IMR-90 (cell line): ENCODE measurements at regions not wholly inside any gene's neighbourhood (a gene's known extent, or its start where the extent isn't known, plus 50 kb on each side); places are given as distances from the start of the nearest gene placed in this dataset.
A peak's percentile ranks its signal among the peaks of the same experiment; 100 is the strongest.

ENCODE experiments used
- ATAC-seq: fragments of 200-7000 bp; cut with Tn5 transposase; 2 replicates; pipeline ENCODE4 v1.9.1; 2020; ENCODE audit warnings: low read depth, mild to moderate bottlenecking, moderate library complexity
- BruUV-seq: library from RNA; stranded (reverse); fragments of 400-500 nt; replicated peaks from 2 replicates; lab custom pipeline; 2021; lab: Mats Ljungman, UMichigan
- CTCF ChIA-PET: fragments of 300-600 bp; formaldehyde crosslinking; extraction: SDS; loops from one replicate; lab custom pipeline; 2021; ENCODE audit warnings: antibody characterized with exemption; lab: Yijun Ruan, JAX
- POLR2A ChIA-PET: fragments of 300-600 bp; sonication (Branson Sonifier 250); formaldehyde crosslinking; loops from one replicate; lab custom pipeline; 2022; ENCODE audit warnings: antibody characterized with exemption; ENCODE audit not compliant: unreplicated experiment; lab: Charles Lee
- DNase-seq: peaks from one replicate; pipeline ENCODE4 v3.0.0; 2013
- H2AFZ ChIP-seq: replicated peaks from 2 replicates; pipeline ENCODE3; 2013; ENCODE audit warnings: low read length, mild to moderate bottlenecking; ENCODE audit not compliant: poor library complexity
- H2AK5ac ChIP-seq: 2 replicates; pipeline ENCODE4 v1.6.1; 2013; ENCODE audit warnings: low read depth, low read length, inconsistent platforms
- H2AK9ac ChIP-seq: replicated peaks from 2 replicates; pipeline ENCODE3; 2013; ENCODE audit warnings: mild to moderate bottlenecking, low read depth, low read length, moderate library complexity; ENCODE audit not compliant: poor library complexity
- H2BK120ac ChIP-seq: 2 replicates; pipeline ENCODE4 v1.6.1; 2013; ENCODE audit warnings: low read depth, low read length, inconsistent platforms
- H2BK15ac ChIP-seq: 3 replicates; pipeline ENCODE4 v1.6.1; 2013; ENCODE audit warnings: low read depth, low read length, inconsistent platforms
- H2BK20ac ChIP-seq: 2 replicates; pipeline ENCODE4 v1.6.1; 2013; ENCODE audit warnings: low read depth, mild to moderate bottlenecking, inconsistent platforms, low read length, moderate library complexity
- H2BK5ac ChIP-seq: 2 replicates; pipeline ENCODE4 v1.6.1; 2013; ENCODE audit warnings: mild to moderate bottlenecking, low read depth, low read length, inconsistent platforms; ENCODE audit not compliant: poor library complexity, severe bottlenecking
- H3K14ac ChIP-seq: replicated peaks from 2 replicates; pipeline ENCODE4 v1.6.1; 2013; ENCODE audit warnings: low read depth, low read length, inconsistent platforms
- H3K18ac ChIP-seq: 2 replicates; pipeline ENCODE4 v1.6.1; 2013; ENCODE audit warnings: low read depth, low read length, control low read depth
- H3K23ac ChIP-seq: 2 replicates; pipeline ENCODE4 v1.6.1; 2013; ENCODE audit warnings: low read depth, low read length, inconsistent platforms
- H3K27ac ChIP-seq: 2 replicates; pipeline ENCODE4 v1.5.1; 2013; ENCODE audit warnings: mild to moderate bottlenecking, control low read depth, low read length; ENCODE audit not compliant: insufficient read depth
- H3K27me3 ChIP-seq: 2 replicates; pipeline ENCODE4 v1.6.1; 2013; ENCODE audit warnings: low read length; ENCODE audit not compliant: control insufficient read depth, insufficient read depth
- H3K36me3 ChIP-seq: 2 replicates; pipeline ENCODE4 v1.6.1; 2013; ENCODE audit warnings: low read length, mixed read lengths; ENCODE audit not compliant: control insufficient read depth, insufficient read depth
- H3K4ac ChIP-seq: 2 replicates; pipeline ENCODE4 v1.6.1; 2013; ENCODE audit warnings: low read depth, low read length, inconsistent platforms
- H3K4me1 ChIP-seq: 2 replicates; pipeline ENCODE4 v1.6.1; 2013; ENCODE audit warnings: low read length, mixed read lengths; ENCODE audit not compliant: control insufficient read depth, insufficient read depth
- H3K4me2 ChIP-seq: 2 replicates; pipeline ENCODE4 v1.6.1; 2013; ENCODE audit warnings: low read depth, mild to moderate bottlenecking, control low read depth, low read length, moderate library complexity
- H3K4me3 ChIP-seq: 2 replicates; pipeline ENCODE4 v1.5.1; 2013; ENCODE audit warnings: low read depth, mild to moderate bottlenecking, control low read depth, low read length, moderate library complexity; ENCODE audit not compliant: insufficient read depth
- H3K56ac ChIP-seq: 2 replicates; pipeline ENCODE4 v1.6.1; 2013; ENCODE audit warnings: low read length, inconsistent platforms; ENCODE audit not compliant: insufficient read depth; ENCODE audit errors: extremely low read depth
- H3K79me1 ChIP-seq, 2 experiments: 2 replicates each; pipeline ENCODE4 v1.6.1; 2013; ENCODE audit warnings: low read length in 2 of 2, inconsistent platforms in 1 of 2, low read depth in 1 of 2
- H3K9ac ChIP-seq: 2 replicates; pipeline ENCODE4 v1.6.1; 2013; ENCODE audit warnings: low read depth, low read length, control low read depth
- H3K9me1 ChIP-seq: 2 replicates; pipeline ENCODE4 v1.6.1; 2013; ENCODE audit warnings: low read length, inconsistent platforms; ENCODE audit not compliant: insufficient read depth
- H3K9me3 ChIP-seq: 2 replicates; pipeline ENCODE4 v1.6.1; 2013; ENCODE audit warnings: low read length; ENCODE audit not compliant: control insufficient read depth, insufficient read depth
- H4K20me1 ChIP-seq: 2 replicates; pipeline ENCODE4 v1.6.1; 2013; ENCODE audit warnings: low read length, inconsistent platforms; ENCODE audit not compliant: insufficient read depth
- H4K5ac ChIP-seq: 2 replicates; pipeline ENCODE4 v1.6.1; 2013; ENCODE audit warnings: mild to moderate bottlenecking, low read depth, low read length, control low read depth
- H4K8ac ChIP-seq, 2 experiments: 2 replicates each; pipeline ENCODE4 v1.6.1; 2013; ENCODE audit warnings: low read depth in 2 of 2, low read length in 2 of 2, control low read depth in 1 of 2, inconsistent platforms in 1 of 2
- H4K91ac ChIP-seq: 2 replicates; pipeline ENCODE4 v1.6.1; 2013; ENCODE audit warnings: low read depth, low read length, inconsistent platforms; ENCODE audit not compliant: insufficient read depth
- BHLHE40 ChIP-seq: fragments of 150-350 bp; IDR thresholded peaks from 2 replicates; pipeline ENCODE4 v1.6.1; 2016; ENCODE audit warnings: mild to moderate bottlenecking, low read depth, low read length
- CEBPB ChIP-seq: IDR thresholded peaks from 2 replicates; pipeline ENCODE4 v1.6.1; 2012; ENCODE audit warnings: low read depth, low read length, improper control_type of control experiment
- CHD1 ChIP-seq: IDR thresholded peaks from 2 replicates; pipeline ENCODE4 v1.6.1; 2012; ENCODE audit warnings: low read depth, low read length, improper control_type of control experiment
- FOS ChIP-seq: fragments of 150-350 bp; IDR thresholded peaks from 2 replicates; pipeline ENCODE4 v1.6.1; 2016; ENCODE audit warnings: low read depth, low read length
- MAFK ChIP-seq: IDR thresholded peaks from 2 replicates; pipeline ENCODE4 v1.6.1; 2012; ENCODE audit warnings: low read depth, low read length, improper control_type of control experiment
- MAZ ChIP-seq: IDR thresholded peaks from 2 replicates; pipeline ENCODE4 v1.6.1; 2012; ENCODE audit warnings: low read depth, mild to moderate bottlenecking, low read length, improper control_type of control experiment, moderate library complexity, borderline replicate concordance
- MXI1 ChIP-seq: IDR thresholded peaks from 2 replicates; pipeline ENCODE4 v1.6.1; 2012; ENCODE audit warnings: low read depth, mild to moderate bottlenecking, low read length, moderate library complexity, borderline replicate concordance
- NFE2L2 ChIP-seq: fragments of 150-350 bp; IDR thresholded peaks from 2 replicates; pipeline ENCODE4 v1.6.1; 2016; ENCODE audit warnings: low read depth, mild to moderate bottlenecking, low read length
- POLR2A ChIP-seq: IDR thresholded peaks from 2 replicates; pipeline ENCODE4 v1.6.1; 2012; ENCODE audit warnings: mild to moderate bottlenecking, low read depth, low read length
- RAD21 ChIP-seq: IDR thresholded peaks from 2 replicates; pipeline ENCODE4 v1.6.1; 2012; ENCODE audit warnings: low read length, improper control_type of control experiment
- RCOR1 ChIP-seq: IDR thresholded peaks from 2 replicates; pipeline ENCODE4 v1.6.1; 2012; ENCODE audit warnings: mild to moderate bottlenecking, low read length, improper control_type of control experiment; ENCODE audit not compliant: insufficient replicate concordance
- RFX5 ChIP-seq: IDR thresholded peaks from 2 replicates; pipeline ENCODE4 v1.8.0; 2012; ENCODE audit warnings: low read depth, mild to moderate bottlenecking, low read length, moderate library complexity
- SMC3 ChIP-seq: fragments of 150-350 bp; IDR thresholded peaks from 2 replicates; pipeline ENCODE4 v1.6.1; 2016; ENCODE audit warnings: low read depth, mild to moderate bottlenecking, antibody characterized with exemption, low read length, moderate library complexity
- WGBS, 2 experiments: methylation state at CpG; one replicate each; pipeline versions ENCODE4 v1.1.5 to v1.1.7; 2013; ENCODE audit warnings: missing lambda C conversion rate in 2 of 2; ENCODE audit not compliant: insufficient read length in 1 of 2; ENCODE audit errors: extremely low coverage in 2 of 2; 5-methylcytosine and 5-hydroxymethylcytosine counted together
- dilution Hi-C: fragments of 300-500 bp; cut with HindIII; formaldehyde crosslinking; loops from one replicate; pipeline ENCODE4 v1.14.3; 2018; ENCODE audit warnings: low sequenced_read_pairs; ENCODE audit not compliant: unreplicated experiment
- in situ Hi-C: fragments of 300-500 bp; cut with MboI; formaldehyde crosslinking; loops from 3 replicates; pipeline ENCODE4 v1.14.3; 2019; ENCODE audit warnings: low sequenced_read_pairs, inconsistent platforms, mixed read lengths
- intact Hi-C: fragments of 100-400 bp; cut with micrococcal nuclease; formaldehyde crosslinking; loops from 2 replicates; pipeline ENCODE4 v1.10.0; 2022
- TF ChIP-seq, protein P1 (sequence below): fragments of 150-350 bp; IDR thresholded peaks from 2 replicates; pipeline ENCODE4 v1.6.1; 2017; ENCODE audit warnings: mild to moderate bottlenecking, antibody characterized with exemption, low read length, low read depth
- TF ChIP-seq, protein P2 (sequence below): conservative IDR thresholded peaks from 2 replicates; pipeline ENCODE4 v1.5.1; 2012; ENCODE audit warnings: mild to moderate bottlenecking, low read depth, low read length, improper control_type of control experiment
- TF ChIP-seq, protein P3 (sequence below): fragments of 150-350 bp; IDR thresholded peaks from 2 replicates; pipeline ENCODE4 v1.6.1; 2016; ENCODE audit warnings: low read depth, mild to moderate bottlenecking, low read length, moderate library complexity, borderline replicate concordance

DNA sequence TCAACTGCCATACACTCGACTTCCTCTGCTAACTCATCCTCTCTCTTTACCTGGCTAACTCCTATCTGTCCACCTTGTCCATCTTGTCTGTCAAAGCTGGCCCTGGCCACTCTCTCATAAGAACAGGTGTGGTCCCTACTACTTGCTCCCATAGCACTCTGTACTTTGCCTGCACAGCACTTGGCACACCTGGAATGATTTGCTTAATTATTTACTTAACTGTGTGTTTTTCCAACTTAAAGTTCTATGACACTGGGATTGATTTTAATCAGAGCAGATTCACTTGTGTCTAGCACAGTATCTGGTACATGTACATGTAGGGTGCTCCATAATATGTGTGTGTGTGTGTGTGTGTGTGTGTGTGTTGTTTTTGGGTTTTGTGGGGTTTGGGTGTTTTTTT is 111.6 kb downstream of the ZNF281 start:
- CTCF ChIA-PET = no interaction called here
- ATAC-seq (no peak), DNase-seq (no peak)
- BruUV-seq = no TSS peak
- no peak overlapping the region for H4K5ac ChIP-seq
- no peaks in the 10 kb centered on the region for H3K36me3 ChIP-seq
- H3K9me3 ChIP-seq = no peaks in the 10 kb centered on the region
- intact Hi-C loops = no loop called here
- no peak overlapping the region for H2AK9ac ChIP-seq
- H3K4ac ChIP-seq = no peak overlapping the region
- POLR2A ChIA-PET = no interaction called here
- dilution Hi-C loops = no loop called here
- H3K79me1 ChIP-seq = no peaks in the 10 kb centered on the region
- H4K8ac ChIP-seq = no peak overlapping the region
- no peak overlapping the region for H2BK5ac ChIP-seq
- H3K27ac ChIP-seq = no peak overlapping the region
- WGBS, 2 experiments = 50% methylated on average over 1 of the region's 1 CpG; no CpG with 5 or more reads in 1 of the 2 experiments
- H3K9me1 ChIP-seq = no peaks in the 10 kb centered on the region
- H3K27me3 ChIP-seq = no peaks in the 10 kb centered on the region
- no peak overlapping the region for H3K18ac ChIP-seq
- in situ Hi-C loops = no loop called here
- no peak overlapping the region for H2AFZ ChIP-seq
- no peaks in the 10 kb centered on the region for H4K20me1 ChIP-seq
- no peak overlapping the region for H3K14ac ChIP-seq
- no peak overlapping the region for H3K56ac ChIP-seq
- no peak overlapping the region for H3K4me2 ChIP-seq
- H3K4me1 ChIP-seq = peaks cover 4% of the 10 kb centered on the region
- no peak overlapping the region for H2BK120ac ChIP-seq
- H3K4me3 ChIP-seq = no peak overlapping the region
- 0 out of 2 replicates have a peak overlapping the region, but pooled peaks have one; percentile 3 for H4K91ac ChIP-seq
- H2BK20ac ChIP-seq = no peak overlapping the region
- peak overlapping the region; percentile 74; the same call in 1 of the 2 replicates for H2AK5ac ChIP-seq
- no peak overlapping the region for H3K23ac ChIP-seq
- H2BK15ac ChIP-seq = no peak overlapping the region
- TF ChIP-seq CHD1 (no peak), RFX5 (no peak), MAZ (no peak), POLR2A (no peak), CEBPB (no peak), RCOR1 (no peak), BHLHE40 (no peak), FOS (no peak), SMC3 (no peak), MAFK (no peak), MXI1 (no peak), NFE2L2 (no peak), RAD21 (no peak)
- TF ChIP-seq, protein P1, sequence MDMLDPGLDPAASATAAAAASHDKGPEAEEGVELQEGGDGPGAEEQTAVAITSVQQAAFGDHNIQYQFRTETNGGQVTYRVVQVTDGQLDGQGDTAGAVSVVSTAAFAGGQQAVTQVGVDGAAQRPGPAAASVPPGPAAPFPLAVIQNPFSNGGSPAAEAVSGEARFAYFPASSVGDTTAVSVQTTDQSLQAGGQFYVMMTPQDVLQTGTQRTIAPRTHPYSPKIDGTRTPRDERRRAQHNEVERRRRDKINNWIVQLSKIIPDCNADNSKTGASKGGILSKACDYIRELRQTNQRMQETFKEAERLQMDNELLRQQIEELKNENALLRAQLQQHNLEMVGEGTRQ = no peak
- TF ChIP-seq, protein P2, sequence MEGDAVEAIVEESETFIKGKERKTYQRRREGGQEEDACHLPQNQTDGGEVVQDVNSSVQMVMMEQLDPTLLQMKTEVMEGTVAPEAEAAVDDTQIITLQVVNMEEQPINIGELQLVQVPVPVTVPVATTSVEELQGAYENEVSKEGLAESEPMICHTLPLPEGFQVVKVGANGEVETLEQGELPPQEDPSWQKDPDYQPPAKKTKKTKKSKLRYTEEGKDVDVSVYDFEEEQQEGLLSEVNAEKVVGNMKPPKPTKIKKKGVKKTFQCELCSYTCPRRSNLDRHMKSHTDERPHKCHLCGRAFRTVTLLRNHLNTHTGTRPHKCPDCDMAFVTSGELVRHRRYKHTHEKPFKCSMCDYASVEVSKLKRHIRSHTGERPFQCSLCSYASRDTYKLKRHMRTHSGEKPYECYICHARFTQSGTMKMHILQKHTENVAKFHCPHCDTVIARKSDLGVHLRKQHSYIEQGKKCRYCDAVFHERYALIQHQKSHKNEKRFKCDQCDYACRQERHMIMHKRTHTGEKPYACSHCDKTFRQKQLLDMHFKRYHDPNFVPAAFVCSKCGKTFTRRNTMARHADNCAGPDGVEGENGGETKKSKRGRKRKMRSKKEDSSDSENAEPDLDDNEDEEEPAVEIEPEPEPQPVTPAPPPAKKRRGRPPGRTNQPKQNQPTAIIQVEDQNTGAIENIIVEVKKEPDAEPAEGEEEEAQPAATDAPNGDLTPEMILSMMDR = no peak
- TF ChIP-seq, protein P3, sequence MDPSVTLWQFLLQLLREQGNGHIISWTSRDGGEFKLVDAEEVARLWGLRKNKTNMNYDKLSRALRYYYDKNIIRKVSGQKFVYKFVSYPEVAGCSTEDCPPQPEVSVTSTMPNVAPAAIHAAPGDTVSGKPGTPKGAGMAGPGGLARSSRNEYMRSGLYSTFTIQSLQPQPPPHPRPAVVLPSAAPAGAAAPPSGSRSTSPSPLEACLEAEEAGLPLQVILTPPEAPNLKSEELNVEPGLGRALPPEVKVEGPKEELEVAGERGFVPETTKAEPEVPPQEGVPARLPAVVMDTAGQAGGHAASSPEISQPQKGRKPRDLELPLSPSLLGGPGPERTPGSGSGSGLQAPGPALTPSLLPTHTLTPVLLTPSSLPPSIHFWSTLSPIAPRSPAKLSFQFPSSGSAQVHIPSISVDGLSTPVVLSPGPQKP = no peak
- no peak overlapping the region for H3K9ac ChIP-seq
